Keratinocyte (primary cell): ENCODE measurements at regions not wholly inside any gene's neighbourhood (a gene's known extent, or its start where the extent isn't known, plus 50 kb on each side); places are given as distances from the start of the nearest gene placed in this dataset.

ENCODE experiments used
- DNase-seq: peaks from one replicate; pipeline ENCODE4 v3.0.0-alpha.2; 2011; ENCODE audit warnings: low read depth, missing footprints, low spot score
- FAIRE-seq: peaks from 2 replicates; lab custom pipeline; 2011; peaks lifted over from hg19 to GRCh38; lab: Jason Lieb, UNC
- H2AFZ ChIP-seq: 2 replicates; pipeline ENCODE4 v1.6.0; 2012; ENCODE audit warnings: low read length, control low read depth, inconsistent platforms; ENCODE audit not compliant: control insufficient read depth
- H3K27ac ChIP-seq: 2 replicates; pipeline ENCODE4 v1.5.1; 2011; ENCODE audit warnings: low read length; ENCODE audit not compliant: control insufficient read depth, insufficient read depth
- H3K27me3 ChIP-seq: 3 replicates; pipeline ENCODE4 v1.6.0; 2011; ENCODE audit warnings: low read length; ENCODE audit not compliant: control insufficient read depth, insufficient read depth; ENCODE audit errors: extremely low read depth
- H3K36me3 ChIP-seq, 2 experiments: 2 replicates in 1 of 2; 3 replicates in 1 of 2; pipeline ENCODE4 v1.5.1; 2011; ENCODE audit warnings: low read length in 2 of 2, mild to moderate bottlenecking in 1 of 2; ENCODE audit not compliant: control insufficient read depth in 2 of 2, insufficient read depth in 2 of 2; ENCODE audit errors: extremely low read depth in 1 of 2
- H3K4me1 ChIP-seq: 3 replicates; pipeline ENCODE4 v1.5.1; 2011; ENCODE audit warnings: low read length; ENCODE audit not compliant: control insufficient read depth, insufficient read depth; ENCODE audit errors: extremely low read depth
- H3K4me2 ChIP-seq: 3 replicates; pipeline ENCODE4 v1.6.0; 2011; ENCODE audit warnings: low read depth, low read length; ENCODE audit not compliant: control insufficient read depth, insufficient read depth; ENCODE audit errors: extremely low read depth
- H3K4me3 ChIP-seq, 3 experiments: fragments of 200-600 bp in 1 of 3; sonication (generic) in 1 of 3; 2 replicates in 2 of 3; 3 replicates in 1 of 3; pipeline ENCODE4 v1.5.1; 2011 to 2016; ENCODE audit warnings: low read length in 3 of 3, mild to moderate bottlenecking in 3 of 3, control low read depth in 2 of 3, inconsistent platforms in 1 of 3, low read depth in 1 of 3, mixed read lengths in 1 of 3, mixed run types in 1 of 3, moderate library complexity in 1 of 3; ENCODE audit not compliant: control insufficient read depth in 2 of 3, insufficient read depth in 2 of 3; ENCODE audit errors: extremely low read depth in 1 of 3
- H3K79me2 ChIP-seq: 2 replicates; pipeline ENCODE4 v1.6.0; 2012; ENCODE audit warnings: low read length; ENCODE audit not compliant: control insufficient read depth, insufficient read depth
- H3K9ac ChIP-seq: 3 replicates; pipeline ENCODE4 v1.6.0; 2011; ENCODE audit warnings: low read length; ENCODE audit not compliant: control insufficient read depth, insufficient read depth; ENCODE audit errors: extremely low read depth
- H3K9me1 ChIP-seq: 3 replicates; pipeline ENCODE4 v1.6.0; 2011; ENCODE audit warnings: low read length; ENCODE audit not compliant: control insufficient read depth, insufficient read depth; ENCODE audit errors: extremely low read depth
- H3K9me3 ChIP-seq: 2 replicates; pipeline ENCODE4 v1.5.1; 2012; ENCODE audit warnings: low read depth, low read length; ENCODE audit not compliant: control insufficient read depth
- H4K20me1 ChIP-seq: 3 replicates; pipeline ENCODE4 v1.6.0; 2011; ENCODE audit warnings: low read length; ENCODE audit not compliant: control insufficient read depth, insufficient read depth; ENCODE audit errors: extremely low read depth
- CTCF ChIP-seq, 3 experiments: IDR thresholded peaks in 1 of 3; conservative IDR thresholded peaks in 1 of 3; optimal IDR thresholded peaks in 1 of 3; 2 replicates in 2 of 3; 3 replicates in 1 of 3; pipeline versions ENCODE3 to v1.5.1; 2011; ENCODE audit warnings: low read length in 3 of 3, mild to moderate bottlenecking in 3 of 3, moderate library complexity in 2 of 3, control low read depth in 1 of 3, inconsistent platforms in 1 of 3; ENCODE audit not compliant: insufficient read depth in 2 of 3; ENCODE audit errors: extremely low read depth in 1 of 3
- EZH2 ChIP-seq: IDR thresholded peaks from one replicate; pipeline ENCODE4 v1.6.1; 2012; ENCODE audit warnings: inconsistent platforms, mild to moderate bottlenecking, low read length, moderate library complexity
- dilution Hi-C: fragments of 300-500 bp; cut with MboI; formaldehyde crosslinking; loops from one replicate; pipeline ENCODE4 v1.7.0; 2020; ENCODE audit warnings: low sequenced_read_pairs; ENCODE audit not compliant: extremely low pct_ligation_motif_present

GRCh38 chr16:22630242-22630641, 119.6 kb downstream of the NPIPB5 start:
- dilution Hi-C loops: no loop called here
- Histone ChIP-seq H3K9me1 (no peaks in the 10 kb centered on the region), H3K36me3 (no peaks in the 10 kb centered on the region), H3K27me3 (no peaks in the 10 kb centered on the region), H3K9ac (no peak overlapping the region), H3K79me2 (no peaks in the 10 kb centered on the region), H3K27ac (no peak overlapping the region), H2AFZ (no peak overlapping the region), H3K9me3 (no peaks in the 10 kb centered on the region), H3K4me3 (no peak overlapping the region), H4K20me1 (no peaks in the 10 kb centered on the region), H3K4me2 (no peak overlapping the region), H3K4me1 (peaks cover 18% of the 10 kb centered on the region)
- FAIRE-seq: no peak
- TF ChIP-seq CTCF (optimal IDR thresholded peaks at IDR 0.05 in 1 of 3, IDR thresholded peaks at IDR 0.05 in 1 of 3, conservative IDR thresholded peaks at IDR 0.05 in 1 of 3; ENCODE audit: extremely low read depth in 1 of 3, insufficient read depth in 2 of 3, low read length in 3 of 3): no peak
- DNase-seq: no peak

GRCh38 chr16:22631264-22631663, 120.6 kb downstream of the NPIPB5 start:
- no peak for TF ChIP-seq EZH2
- TF ChIP-seq CTCF (optimal IDR thresholded peaks at IDR 0.05 in 1 of 3, IDR thresholded peaks at IDR 0.05 in 1 of 3, conservative IDR thresholded peaks at IDR 0.05 in 1 of 3; ENCODE audit: extremely low read depth in 1 of 3, insufficient read depth in 2 of 3, low read length in 3 of 3): no peak
- H3K9me3 ChIP-seq: no peaks in the 10 kb centered on the region
- DNase-seq: no peak
- H4K20me1 ChIP-seq: no peaks in the 10 kb centered on the region
- no peak for FAIRE-seq
- no peaks in the 10 kb centered on the region for H3K27me3 ChIP-seq
- H3K27ac ChIP-seq: no peak overlapping the region
- H3K79me2 ChIP-seq: no peaks in the 10 kb centered on the region
- H3K36me3 ChIP-seq: no peaks in the 10 kb centered on the region
- H3K4me2 ChIP-seq: no peak overlapping the region
- H3K9me1 ChIP-seq: no peaks in the 10 kb centered on the region
- dilution Hi-C loops: no loop called here
- H2AFZ ChIP-seq: no peak overlapping the region
- H3K4me3 ChIP-seq: no peak overlapping the region
- peaks cover 9% of the 10 kb centered on the region for H3K4me1 ChIP-seq
- no peak overlapping the region for H3K9ac ChIP-seq
